GM12872 (cell line): ENCODE measurements at regions not wholly inside any gene's neighbourhood (a gene's known extent, or its start where the extent isn't known, plus 50 kb on each side); places are given as distances from the start of the nearest gene placed in this dataset.

Experiments used
- TF ChIP-seq, protein P1 (sequence below): IDR thresholded peaks from 3 replicates; pipeline ENCODE4 v1.5.1; 2011; ENCODE audit warnings: low read depth, mild to moderate bottlenecking, low read length, moderate library complexity; ENCODE audit not compliant: insufficient read depth

DNA sequence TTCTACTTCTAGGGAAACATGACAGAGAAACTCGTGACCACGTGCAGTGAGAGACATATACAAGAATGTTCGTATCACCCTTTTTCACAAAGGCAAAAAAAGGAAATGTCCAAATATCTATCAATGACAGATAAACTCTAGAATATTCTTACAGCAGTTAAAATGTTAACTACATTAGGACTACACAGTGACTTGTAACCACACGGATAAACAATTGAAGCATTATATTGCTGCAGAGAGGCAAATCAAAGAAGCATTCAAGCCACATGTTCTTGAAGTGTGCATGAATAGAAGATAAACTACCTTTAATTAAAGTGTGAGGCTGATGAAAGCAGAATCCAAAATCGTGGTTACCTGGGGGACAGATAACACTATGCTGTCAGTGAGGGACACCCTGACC lies 935.3 kb upstream of the KLHL29 start:
- TF ChIP-seq, protein P1, sequence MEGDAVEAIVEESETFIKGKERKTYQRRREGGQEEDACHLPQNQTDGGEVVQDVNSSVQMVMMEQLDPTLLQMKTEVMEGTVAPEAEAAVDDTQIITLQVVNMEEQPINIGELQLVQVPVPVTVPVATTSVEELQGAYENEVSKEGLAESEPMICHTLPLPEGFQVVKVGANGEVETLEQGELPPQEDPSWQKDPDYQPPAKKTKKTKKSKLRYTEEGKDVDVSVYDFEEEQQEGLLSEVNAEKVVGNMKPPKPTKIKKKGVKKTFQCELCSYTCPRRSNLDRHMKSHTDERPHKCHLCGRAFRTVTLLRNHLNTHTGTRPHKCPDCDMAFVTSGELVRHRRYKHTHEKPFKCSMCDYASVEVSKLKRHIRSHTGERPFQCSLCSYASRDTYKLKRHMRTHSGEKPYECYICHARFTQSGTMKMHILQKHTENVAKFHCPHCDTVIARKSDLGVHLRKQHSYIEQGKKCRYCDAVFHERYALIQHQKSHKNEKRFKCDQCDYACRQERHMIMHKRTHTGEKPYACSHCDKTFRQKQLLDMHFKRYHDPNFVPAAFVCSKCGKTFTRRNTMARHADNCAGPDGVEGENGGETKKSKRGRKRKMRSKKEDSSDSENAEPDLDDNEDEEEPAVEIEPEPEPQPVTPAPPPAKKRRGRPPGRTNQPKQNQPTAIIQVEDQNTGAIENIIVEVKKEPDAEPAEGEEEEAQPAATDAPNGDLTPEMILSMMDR: no peak

DNA sequence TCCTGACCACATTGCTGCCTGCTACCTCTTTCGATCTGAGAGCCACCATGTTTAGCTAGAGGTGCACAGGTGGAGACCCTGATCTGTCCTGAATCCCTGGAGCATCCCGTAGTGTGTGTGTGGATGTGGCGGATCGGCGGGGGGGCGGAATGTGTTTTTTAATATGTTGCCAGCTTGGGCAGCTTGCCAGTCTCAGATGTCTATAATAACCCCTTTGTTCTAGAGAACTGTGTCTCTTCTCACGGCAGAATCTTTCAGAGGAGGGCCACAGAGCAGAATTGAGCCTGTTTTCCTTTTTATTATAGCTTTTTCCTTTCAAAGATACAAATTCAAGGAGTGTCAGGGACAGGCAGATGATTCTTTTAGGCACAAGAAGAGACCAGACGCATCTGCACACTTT lies 934.1 kb upstream of the KLHL29 start:
- TF ChIP-seq, protein P1: no peak

DNA sequence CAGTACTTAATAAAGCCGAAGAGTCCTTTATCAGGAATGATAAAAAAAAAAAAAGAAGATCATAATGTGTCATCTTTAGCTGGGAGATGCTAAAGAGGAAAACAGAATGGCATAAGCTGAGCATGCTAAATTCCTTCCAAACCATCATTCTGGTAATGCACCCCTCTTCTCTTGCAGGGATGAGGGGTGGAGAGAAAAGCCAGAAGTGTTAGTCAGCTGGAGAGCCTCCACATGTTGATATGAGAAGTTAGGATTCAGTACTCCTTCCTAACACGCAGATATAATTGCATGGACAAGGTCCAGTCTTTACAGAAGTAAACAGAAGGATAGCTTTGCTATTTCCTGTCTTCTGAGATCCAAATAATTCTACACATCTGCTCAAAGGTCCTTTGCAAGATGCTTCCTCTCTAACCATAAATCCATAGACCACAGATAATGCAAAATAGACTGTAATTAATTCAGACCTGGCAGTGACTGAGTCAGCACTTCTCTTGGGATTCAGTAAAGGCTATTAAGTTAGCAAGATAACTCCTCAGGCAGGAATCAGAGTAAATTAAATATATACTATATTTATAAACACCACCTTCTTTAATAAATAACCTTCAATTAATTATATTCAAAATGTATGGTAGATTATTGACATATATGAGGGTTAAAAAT lies 930.0 kb upstream of the KLHL29 start:
- TF ChIP-seq, protein P1: no peak

DNA sequence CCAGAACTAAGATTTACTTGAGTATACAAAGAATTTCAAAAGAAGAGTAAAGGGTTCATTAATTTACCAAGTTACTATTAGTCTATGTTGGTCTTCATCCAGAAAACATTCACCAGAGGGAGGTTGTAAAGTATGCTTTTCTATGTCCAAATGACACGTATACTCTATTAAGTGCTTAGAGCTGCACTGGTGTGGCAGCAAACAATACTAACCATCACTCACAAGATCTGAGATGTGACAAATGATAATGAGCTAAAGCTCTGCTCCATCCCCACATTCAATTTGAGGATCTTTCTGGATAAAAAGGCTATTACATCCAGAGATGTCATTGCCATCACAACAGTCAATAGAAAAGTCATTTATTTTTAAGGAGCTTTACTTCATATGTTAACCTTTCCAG lies 926.5 kb upstream of the KLHL29 start:
- TF ChIP-seq, protein P1: no peak

DNA sequence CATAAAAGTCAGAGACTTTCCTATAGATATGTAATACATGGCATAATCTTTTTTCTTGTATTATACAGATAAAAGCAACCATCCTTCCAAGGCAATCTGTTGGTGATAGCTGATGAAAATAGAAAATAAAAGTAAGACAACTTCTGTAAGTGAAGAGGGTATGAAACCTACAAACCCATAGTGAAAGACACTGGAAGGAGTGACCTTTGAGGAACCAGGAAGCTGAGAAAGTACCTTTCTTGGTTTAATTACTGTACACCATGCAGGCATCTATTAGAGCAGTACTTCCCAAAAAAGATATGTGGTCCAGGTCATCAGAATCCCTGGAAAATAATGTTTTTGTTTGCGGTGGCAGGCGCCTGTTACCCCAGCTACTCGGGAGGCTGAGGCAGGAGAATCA lies 906.6 kb upstream of the KLHL29 start:
- TF ChIP-seq, protein P1: no peak

DNA sequence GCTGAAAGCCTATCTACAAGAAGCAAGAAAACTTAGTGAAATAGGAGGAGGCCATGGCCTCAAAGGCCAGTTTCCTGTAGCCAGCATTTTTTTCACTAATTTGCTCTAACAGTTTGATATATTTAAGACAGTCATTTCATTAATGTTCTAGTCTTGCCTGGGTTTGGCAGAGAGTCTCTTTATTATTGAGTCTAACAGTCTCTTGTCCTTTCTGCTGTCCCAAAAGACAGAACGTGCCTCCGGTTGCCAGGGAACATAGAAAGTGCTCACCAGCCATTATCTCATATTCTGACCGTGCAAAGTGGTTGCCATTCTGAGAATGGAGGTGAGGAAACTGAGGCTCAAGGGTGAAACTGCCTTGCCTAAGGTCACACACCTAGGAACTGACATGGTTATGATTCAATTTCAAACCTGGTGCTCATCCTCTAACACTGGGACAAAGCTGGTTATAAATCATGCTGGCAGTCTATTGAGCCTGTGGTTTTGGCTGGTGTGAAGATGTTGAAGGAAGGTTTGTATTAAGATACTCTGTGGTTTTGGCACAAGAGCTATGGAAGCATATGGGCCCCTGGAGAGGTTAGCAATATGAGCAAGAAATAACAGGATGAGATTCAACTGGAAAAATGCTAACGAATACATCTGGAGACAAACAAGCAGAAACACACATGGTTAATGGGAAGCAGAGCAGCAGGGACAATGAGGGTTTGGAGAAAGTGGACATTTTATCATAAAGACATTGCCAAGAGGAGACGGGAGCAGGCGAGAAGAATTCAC lies 903.3 kb upstream of the KLHL29 start:
- TF ChIP-seq, protein P1: no peak

DNA sequence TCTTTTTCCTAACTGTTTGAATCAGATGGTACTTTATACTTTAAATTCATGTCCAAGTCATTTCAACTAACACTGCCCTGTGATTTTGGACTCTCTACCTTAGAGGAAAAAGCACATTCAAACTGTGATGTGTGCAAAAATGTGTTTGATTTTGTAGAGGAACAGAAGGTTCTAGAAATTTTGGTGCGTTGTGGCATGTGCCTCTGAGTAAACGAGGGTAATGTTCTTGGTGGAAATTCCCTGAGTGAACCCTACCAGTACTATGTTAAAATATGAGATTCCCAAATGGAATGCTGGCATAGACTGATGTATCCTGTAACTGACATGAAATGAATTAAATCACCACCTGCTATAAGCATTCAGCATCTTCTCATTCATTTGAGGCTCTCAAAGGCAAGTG lies 901.9 kb upstream of the KLHL29 start:
- TF ChIP-seq, protein P1: no peak
